Panc1 (cell line): ENCODE measurements at regions not wholly inside any gene's neighbourhood (a gene's known extent, or its start where the extent isn't known, plus 50 kb on each side); places are given as distances from the start of the nearest gene placed in this dataset.

ENCODE experiments used
- CTCF ChIP-seq: fragments of 450-650 bp; IDR thresholded peaks from 2 replicates; pipeline ENCODE4 v1.5.1; 2017; ENCODE audit warnings: mild to moderate bottlenecking
- POLR2AphosphoS5 ChIP-seq: IDR thresholded peaks from 2 replicates; pipeline ENCODE4 v1.6.1; 2012; ENCODE audit warnings: mild to moderate bottlenecking, low read depth, low read length, moderate library complexity
- REST ChIP-seq, 2 experiments: IDR thresholded peaks; 2 replicates each; pipeline ENCODE4 v1.6.1; 2011 to 2012; ENCODE audit warnings: low read depth in 2 of 2, control low read depth in 1 of 2, low read length in 1 of 2, mild to moderate bottlenecking in 1 of 2, moderate library complexity in 1 of 2; ENCODE audit not compliant: insufficient read depth in 1 of 2

- TF ChIP-seq CTCF (no peak), POLR2AphosphoS5 (no peak), REST (IDR thresholded peaks at IDR 0.05; ENCODE audit: insufficient read depth in 1 of 2, low read depth in 2 of 2, low read length in 1 of 2) (no peak)
Measured at GRCh38 chr13:109494925-109495369, 291.4 kb downstream of the IRS2 start.
